PC-3 (cell line): ENCODE measurements at regions not wholly inside any gene's neighbourhood (a gene's known extent, or its start where the extent isn't known, plus 50 kb on each side); places are given as distances from the start of the nearest gene placed in this dataset.
"Not testable (repeated sequence)": the region's sequence is repeated elsewhere in the genome, so short reads cannot be mapped to it uniquely, and the experiment has no call there.

Experiments
- ATAC-seq: fragments of 200-7000 bp; cut with Tn5 transposase; 2 replicates; pipeline ENCODE4 v1.9.1; 2020; ENCODE audit warnings: mild to moderate bottlenecking, moderate library complexity
- BruUV-seq: library from RNA; stranded (reverse); fragments of 400-500 nt; replicated peaks from 2 replicates; lab custom pipeline; 2021; lab: Mats Ljungman, UMichigan
- CTCF ChIA-PET: fragments of 300-600 bp; sonication (Branson Sonifier 250); formaldehyde crosslinking; loops from one replicate; lab custom pipeline; 2022; ENCODE audit warnings: antibody characterized with exemption; lab: Charles Lee
- POLR2A ChIA-PET: fragments of 300-600 bp; sonication (Branson Sonifier 250); formaldehyde crosslinking; loops from one replicate; lab custom pipeline; 2022; ENCODE audit warnings: antibody characterized with exemption; ENCODE audit not compliant: unreplicated experiment; lab: Charles Lee
- DNase-seq: peaks from one replicate; pipeline ENCODE4 v3.0.0-alpha.2; 2015
- H2AFZ ChIP-seq: fragments of 300-600 bp; sonication (generic); 2 replicates; pipeline ENCODE4 v1.6.0; 2016; ENCODE audit warnings: antibody characterized with exemption, low read length
- H3F3A ChIP-seq: fragments of 300-600 bp; sonication (generic); one replicate; pipeline ENCODE4 v1.6.0; 2017; ENCODE audit warnings: antibody characterized with exemption, low read length, control low read depth, mild to moderate bottlenecking; ENCODE audit not compliant: unreplicated experiment
- H3K27ac ChIP-seq: fragments of 300-600 bp; sonication (generic); 2 replicates; pipeline ENCODE4 v1.5.1; 2016; ENCODE audit warnings: mild to moderate bottlenecking, low read length
- H3K27me3 ChIP-seq: fragments of 300-600 bp; sonication (generic); 2 replicates; pipeline ENCODE4 v1.6.1; 2016; ENCODE audit warnings: low read length, mixed read lengths
- H3K36me3 ChIP-seq: fragments of 300-600 bp; sonication (generic); 2 replicates; pipeline ENCODE4 v1.6.1; 2016; ENCODE audit warnings: low read depth, mixed run types, low read length, mixed read lengths
- H3K4me1 ChIP-seq: fragments of 300-600 bp; sonication (generic); 2 replicates; pipeline ENCODE4 v1.5.1; 2016; ENCODE audit warnings: low read length; ENCODE audit not compliant: insufficient read depth
- H3K4me2 ChIP-seq: fragments of 300-600 bp; sonication (generic); 2 replicates; pipeline ENCODE4 v1.6.0; 2016; ENCODE audit warnings: low read length
- H3K4me3 ChIP-seq: fragments of 300-600 bp; sonication (generic); 2 replicates; pipeline ENCODE4 v1.5.1; 2016; ENCODE audit warnings: mild to moderate bottlenecking, low read length, mixed read lengths
- H3K79me2 ChIP-seq: fragments of 300-600 bp; sonication (generic); 2 replicates; pipeline ENCODE4 v1.6.1; 2017; ENCODE audit warnings: low read length, mixed read lengths
- H3K9ac ChIP-seq: fragments of 300-600 bp; sonication (generic); 2 replicates; pipeline ENCODE4 v1.6.0; 2016; ENCODE audit warnings: mild to moderate bottlenecking, low read length
- H3K9me2 ChIP-seq: fragments of 300-600 bp; sonication (generic); replicated peaks from 2 replicates; pipeline ENCODE4 v1.6.1; 2016; ENCODE audit warnings: mixed run types, low read length, mixed read lengths
- H3K9me3 ChIP-seq: fragments of 300-600 bp; sonication (generic); 2 replicates; pipeline ENCODE4 v1.6.1; 2016; ENCODE audit warnings: low read length, mixed read lengths
- H4K20me1 ChIP-seq: fragments of 300-600 bp; sonication (generic); 2 replicates; pipeline ENCODE4 v1.6.1; 2016; ENCODE audit warnings: low read length, mixed read lengths
- EZH2 ChIP-seq: fragments of 300-600 bp; sonication (generic); IDR thresholded peaks from one replicate; pipeline ENCODE4 v1.6.1; 2017; ENCODE audit warnings: antibody characterized with exemption, mild to moderate bottlenecking, low read length; ENCODE audit not compliant: unreplicated experiment
- intact Hi-C: fragments of 100-400 bp; cut with micrococcal nuclease; formaldehyde crosslinking; loops from 2 replicates; pipeline ENCODE4 v1.9.0; 2023

DNA sequence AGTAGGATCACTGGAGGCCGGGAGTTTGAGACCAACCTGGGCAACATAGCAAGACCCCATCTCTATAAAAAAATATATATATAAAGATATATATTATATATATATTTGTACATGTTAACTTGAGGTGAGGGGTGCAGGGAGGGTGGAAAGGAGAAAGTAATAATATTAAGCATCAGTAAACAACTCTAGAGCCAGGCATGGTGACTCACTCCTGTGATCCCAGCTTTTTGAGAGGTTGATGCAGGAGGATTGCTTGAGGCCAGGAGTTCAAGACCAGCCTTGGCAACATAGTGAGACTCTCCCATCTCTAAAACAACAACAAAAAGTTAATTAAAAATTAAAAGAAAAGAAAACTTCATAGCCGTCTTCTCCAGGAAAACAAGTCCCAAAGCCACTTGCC lies 61.7 kb upstream of the SMURF2 start:
- Histone ChIP-seq H3K79me2 (no peaks in the 10 kb centered on the region), H3K27me3 (no peaks in the 10 kb centered on the region), H3K4me1 (peaks cover 7% of the 10 kb centered on the region), H3K9me2 (no peaks in the 10 kb centered on the region), H3F3A (no peaks in the 10 kb centered on the region), H3K27ac (no peak overlapping the region), H2AFZ (peak overlapping the region; percentile 64; the same call in 1 of the 2 replicates), H4K20me1 (no peaks in the 10 kb centered on the region), H3K4me3 (no peak overlapping the region), H3K4me2 (no peak overlapping the region), H3K9me3 (no peaks in the 10 kb centered on the region), H3K36me3 (no peaks in the 10 kb centered on the region), H3K9ac (no peak overlapping the region)
- ATAC-seq: peak; percentile 28; the same call in 1 of the 2 replicates
- ChIA-PET CTCF (interaction anchor here (0.6 kb wide), 2 partner anchors 46 to 54 kb away, joined by 3 to 10 read pairs; no protein-coding TSS in a partner anchor), POLR2A (no interaction called here)
- no peak for TF ChIP-seq EZH2
- intact Hi-C loops: no loop called here
- DNase-seq: no peak
- BruUV-seq: no TSS peak

DNA sequence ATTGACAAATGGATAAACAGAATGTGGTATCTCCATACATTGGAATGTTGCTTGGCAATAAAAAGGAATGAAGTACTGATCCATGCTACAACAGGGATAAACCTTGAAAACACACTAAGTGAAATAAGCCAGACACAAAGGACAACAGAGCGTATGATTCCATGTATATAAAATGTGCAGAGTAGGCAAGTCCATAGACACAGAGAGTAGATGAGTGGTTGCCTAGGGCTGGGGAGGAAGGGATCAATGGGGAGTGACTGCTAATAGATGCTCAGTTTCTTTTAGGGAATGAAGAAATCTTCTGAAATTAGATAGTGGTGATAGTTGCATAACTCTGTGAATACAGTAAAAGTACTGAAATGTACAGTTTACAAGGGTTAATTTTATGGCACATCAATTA lies 59.4 kb upstream of the SMURF2 start:
- H3K27ac ChIP-seq, H3K79me2 ChIP-seq, ATAC-seq, H2AFZ ChIP-seq, H3K4me3 ChIP-seq, DNase-seq, H3K9me3 ChIP-seq, BruUV-seq, CTCF ChIA-PET, H3K9ac ChIP-seq, H3K36me3 ChIP-seq, H3K4me2 ChIP-seq, intact Hi-C loops, H4K20me1 ChIP-seq, POLR2A ChIA-PET, H3F3A ChIP-seq, H3K27me3 ChIP-seq, H3K9me2 ChIP-seq, H3K4me1 ChIP-seq: not testable (repeated sequence)

DNA sequence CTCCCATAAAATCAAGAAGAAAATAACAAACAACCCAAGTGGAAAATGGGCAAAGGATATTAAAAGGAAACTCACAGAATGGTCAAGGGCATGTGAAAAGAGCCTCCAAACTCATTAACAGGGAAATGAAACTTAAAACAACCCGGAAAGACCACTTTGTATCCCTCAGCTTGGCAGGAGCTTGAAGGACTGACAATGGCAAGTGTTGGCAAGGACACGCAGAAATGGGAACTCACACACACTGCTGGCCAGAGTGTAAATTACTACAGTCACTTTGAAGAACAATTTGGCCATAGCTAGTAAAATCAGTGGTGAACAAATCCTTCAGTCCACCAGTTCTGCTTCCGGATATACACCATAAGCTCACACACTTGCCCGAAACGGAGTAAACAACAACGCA lies 58.1 kb upstream of the SMURF2 start:
- H3K79me2 ChIP-seq, DNase-seq, H3K9me2 ChIP-seq, H3K27ac ChIP-seq, H3K4me1 ChIP-seq, H3K4me3 ChIP-seq, H2AFZ ChIP-seq, H3K27me3 ChIP-seq, H3K4me2 ChIP-seq, H3K36me3 ChIP-seq, intact Hi-C loops, H4K20me1 ChIP-seq, BruUV-seq, ATAC-seq, H3K9ac ChIP-seq, H3K9me3 ChIP-seq, CTCF ChIA-PET, H3F3A ChIP-seq: not testable (repeated sequence)
- POLR2A ChIA-PET: interaction anchor here (0.6 kb wide), 1 partner anchor 13 kb away, joined by 6 read pairs; no protein-coding TSS in a partner anchor

DNA sequence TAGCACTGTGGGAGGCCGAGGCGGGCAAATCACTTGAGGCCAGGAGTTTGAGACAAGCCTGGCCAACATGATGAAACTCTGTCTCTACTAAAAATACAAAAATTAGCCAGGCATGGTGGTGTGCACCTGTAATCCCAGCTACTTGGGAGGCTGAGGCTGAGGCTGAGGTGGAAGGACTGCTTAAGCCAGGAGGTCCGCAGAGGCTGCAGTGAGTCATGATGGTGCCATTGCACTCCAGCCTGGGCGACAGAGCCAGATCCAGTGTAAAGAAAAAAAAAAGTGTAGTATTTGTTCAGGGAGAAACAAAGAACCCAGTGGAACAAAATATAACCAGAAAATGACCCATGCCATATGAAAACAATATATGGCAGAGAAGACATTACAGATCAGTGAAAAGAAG lies 57.4 kb upstream of the SMURF2 start:
- H4K20me1 ChIP-seq, ATAC-seq, H3K27ac ChIP-seq, H3K4me1 ChIP-seq, H3K9me3 ChIP-seq, CTCF ChIA-PET, H3K4me3 ChIP-seq, POLR2A ChIA-PET, H2AFZ ChIP-seq, H3K27me3 ChIP-seq, H3F3A ChIP-seq, DNase-seq, H3K79me2 ChIP-seq, H3K36me3 ChIP-seq, H3K9me2 ChIP-seq, intact Hi-C loops, H3K9ac ChIP-seq, H3K4me2 ChIP-seq, BruUV-seq: not testable (repeated sequence)

DNA sequence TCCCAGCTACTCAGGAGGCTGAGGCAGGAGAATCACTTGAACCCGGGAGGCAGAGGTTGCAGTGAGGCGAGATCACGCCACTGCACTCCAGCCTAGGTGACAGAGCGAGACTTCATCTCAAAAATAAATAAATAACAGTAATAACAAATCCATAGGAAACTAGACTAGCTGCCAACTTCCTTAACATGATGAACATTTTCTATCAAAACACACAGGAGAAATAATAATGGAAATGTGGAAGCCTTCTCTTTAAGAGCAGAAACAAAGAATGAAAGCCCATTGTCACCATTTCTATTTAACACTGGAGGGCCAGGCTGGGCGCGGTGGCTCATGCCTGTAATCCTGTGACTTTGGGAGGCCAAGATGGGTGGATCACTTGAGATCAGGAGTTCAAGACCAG lies 56.7 kb upstream of the SMURF2 start:
- H3K4me3 ChIP-seq, H4K20me1 ChIP-seq, H3K79me2 ChIP-seq, POLR2A ChIA-PET, H3K36me3 ChIP-seq, H3K4me2 ChIP-seq, H3K4me1 ChIP-seq, intact Hi-C loops, ATAC-seq, DNase-seq, H3K9me3 ChIP-seq, BruUV-seq, H3K27me3 ChIP-seq, CTCF ChIA-PET, H3K9me2 ChIP-seq, H2AFZ ChIP-seq, H3K9ac ChIP-seq, H3F3A ChIP-seq, H3K27ac ChIP-seq: not testable (repeated sequence)
